ENCODE measurements at regions not wholly inside any gene's neighbourhood (a gene's known extent, or its start where the extent isn't known, plus 50 kb on each side); places are given as distances from the start of the nearest gene placed in this dataset.

GRCh38 chr6:139597087-139597763 lies 222.8 kb upstream of the CITED2 start:
- ChIA-PET POLR2A (no interaction called here), CTCF (no interaction called here)
- DNase-seq (ENCODE audit: extremely low spot score) = no peak
- no peak for TF ChIP-seq CTCF (IDR thresholded peaks at IDR 0.05; ENCODE audit: control extremely low read depth, extremely low read depth, low read depth, missing control alignments)

DNA sequence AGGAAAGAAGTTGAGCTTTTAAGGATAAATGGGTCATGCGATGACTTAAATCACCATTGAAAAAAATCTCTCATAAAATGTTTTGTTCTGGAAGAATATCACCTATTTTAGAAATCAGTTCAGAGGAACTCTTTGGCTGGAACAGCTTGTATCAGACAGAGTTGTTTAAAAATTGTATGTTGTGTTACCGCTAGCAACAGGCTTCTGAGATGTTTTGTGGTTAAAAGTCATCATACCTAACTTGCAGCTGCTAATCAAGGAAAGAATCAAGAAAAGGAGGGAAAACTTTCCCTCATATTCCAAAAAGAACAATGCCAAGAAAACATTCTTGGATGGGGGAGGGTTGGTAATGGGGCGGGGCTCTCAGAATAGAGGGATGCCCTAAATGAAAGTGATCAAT lies 220.7 kb upstream of the CITED2 start:
- ChIA-PET CTCF (interaction anchor here (1.0 to 1.8 kb wide), 4 partner anchors 9 to 226 kb away, joined by 3 to 6 read pairs (median 4); no protein-coding TSS in a partner anchor), POLR2A (no interaction called here)
- DNase-seq (ENCODE audit: extremely low spot score) = no peak
- TF ChIP-seq CTCF (IDR thresholded peaks at IDR 0.05; ENCODE audit: control extremely low read depth, extremely low read depth, low read depth, missing control alignments) = no peak

GRCh38 chr6:139594333-139594965 lies 220.0 kb upstream of the CITED2 start:
- POLR2A ChIA-PET = no interaction called here
- no peak for TF ChIP-seq CTCF (IDR thresholded peaks at IDR 0.05; ENCODE audit: control extremely low read depth, extremely low read depth, low read depth, missing control alignments)
- no peak for DNase-seq (ENCODE audit: extremely low spot score)
- CTCF ChIA-PET = interaction anchor here (1.0 to 1.8 kb wide), 4 partner anchors 9 to 225 kb away, joined by 3 to 6 read pairs (median 4); no protein-coding TSS in a partner anchor

- no peak for DNase-seq (ENCODE audit: extremely low spot score)
- no peak for TF ChIP-seq CTCF (IDR thresholded peaks at IDR 0.05; ENCODE audit: control extremely low read depth, extremely low read depth, low read depth, missing control alignments)
- ChIA-PET CTCF (no interaction called here), POLR2A (no interaction called here)
These were observed 218.6 kb upstream of the CITED2 start for GRCh38 chr6:139593081-139593480.

- no peak for TF ChIP-seq CTCF (IDR thresholded peaks at IDR 0.05; ENCODE audit: control extremely low read depth, extremely low read depth, low read depth, missing control alignments)
- DNase-seq (ENCODE audit: extremely low spot score) = no peak
- ChIA-PET POLR2A (no interaction called here), CTCF (no interaction called here)
These were observed 217.6 kb upstream of the CITED2 start for GRCh38 chr6:139592011-139592410.

DNA sequence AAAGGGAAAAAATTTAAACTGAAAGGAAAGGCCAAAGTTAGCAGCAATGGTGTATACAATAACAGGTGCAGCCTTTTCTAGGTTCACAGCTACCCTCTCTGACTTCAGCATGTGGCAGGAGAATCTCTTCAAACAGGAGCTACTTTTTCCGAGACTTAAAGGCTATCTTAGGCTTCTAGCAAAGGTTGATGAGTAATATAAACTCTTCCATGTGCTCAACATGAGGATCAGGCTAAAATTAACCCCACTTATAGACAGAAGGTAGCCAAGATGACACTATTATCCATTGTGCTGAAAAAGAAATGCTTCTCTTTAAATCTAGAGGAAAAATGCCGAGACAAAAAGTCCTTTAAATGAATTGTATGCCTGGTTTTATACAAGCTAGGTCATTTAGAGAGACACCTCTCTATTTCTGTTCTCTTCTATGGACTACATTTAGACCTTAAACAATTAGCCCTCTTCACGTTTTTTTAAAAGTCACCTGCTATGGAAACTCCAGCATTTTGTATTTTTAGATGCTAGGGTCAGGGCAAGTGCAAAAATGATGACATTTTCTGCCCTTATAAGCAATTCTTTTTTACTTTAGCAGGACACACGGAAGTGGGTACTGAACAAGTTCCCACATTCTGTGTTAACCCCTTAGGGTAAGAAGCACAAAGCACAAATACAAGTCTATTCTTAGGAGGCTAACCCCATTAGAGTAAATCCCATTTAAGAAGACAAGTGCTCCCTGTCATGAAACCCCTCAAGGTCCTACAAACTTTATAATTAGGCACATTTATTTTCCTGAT lies 216.8 kb upstream of the CITED2 start:
- POLR2A ChIA-PET = no interaction called here
- TF ChIP-seq CTCF (IDR thresholded peaks at IDR 0.05; ENCODE audit: control extremely low read depth, extremely low read depth, low read depth, missing control alignments) = no peak
- no peak for DNase-seq (ENCODE audit: extremely low spot score)
- CTCF ChIA-PET = interaction anchor here (1.7 kb wide), 1 partner anchor 10 kb away, joined by 4 read pairs; no protein-coding TSS in a partner anchor
